CMK (cell line): ENCODE measurements at regions not wholly inside any gene's neighbourhood (a gene's known extent, or its start where the extent isn't known, plus 50 kb on each side); places are given as distances from the start of the nearest gene placed in this dataset.

Experiments
- DNase-seq: peaks from one replicate; pipeline ENCODE4 v3.0.0-alpha.2; 2010; ENCODE audit warnings: low read depth

GRCh38 chr5:167710444-167711073 is 580.9 kb upstream of the WWC1 start:
- no peak for DNase-seq

- DNase-seq: no peak
These were observed 578.4 kb upstream of the WWC1 start for GRCh38 chr5:167712986-167713585.

DNA sequence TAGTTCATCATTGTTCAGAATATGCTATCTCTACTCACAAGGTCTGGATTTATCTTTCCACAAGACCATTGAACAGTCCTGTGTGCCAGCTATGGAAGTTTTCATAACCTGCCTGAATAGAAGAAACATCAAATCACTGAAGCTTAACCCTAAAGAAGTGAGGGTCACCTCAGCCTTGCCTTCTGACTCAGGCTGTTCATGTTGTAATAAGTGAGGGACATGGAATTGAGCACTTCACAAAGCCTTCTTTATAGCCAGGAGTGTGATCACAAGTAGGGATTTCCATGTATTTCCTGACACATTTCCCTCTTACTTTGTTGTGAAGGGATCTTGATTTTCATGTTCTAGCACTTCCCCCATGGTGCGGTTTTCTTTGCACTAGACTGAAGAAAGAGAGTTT is 577.5 kb upstream of the WWC1 start:
- no peak for DNase-seq

- DNase-seq: no peak
These were observed 575.2 kb upstream of the WWC1 start for GRCh38 chr5:167716126-167716775.

DNA sequence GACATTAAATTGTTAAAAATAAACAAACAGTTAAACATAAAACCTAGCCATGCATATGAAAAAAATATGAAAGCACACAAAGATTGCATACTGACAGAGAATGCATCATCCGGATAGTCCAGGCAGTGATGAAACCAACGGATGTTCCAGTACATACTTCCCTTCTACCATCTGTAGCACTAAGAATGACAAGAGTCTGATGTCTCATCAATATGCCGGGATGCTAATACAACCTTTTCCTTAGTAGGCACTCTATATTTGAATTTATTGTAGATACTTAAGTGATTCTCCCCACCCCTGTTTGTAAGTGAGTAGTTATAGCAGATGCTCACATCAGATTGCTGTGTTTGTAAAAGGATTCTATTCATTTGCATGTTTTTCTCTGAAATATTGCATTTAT is 571.2 kb upstream of the WWC1 start:
- DNase-seq: no peak

DNA sequence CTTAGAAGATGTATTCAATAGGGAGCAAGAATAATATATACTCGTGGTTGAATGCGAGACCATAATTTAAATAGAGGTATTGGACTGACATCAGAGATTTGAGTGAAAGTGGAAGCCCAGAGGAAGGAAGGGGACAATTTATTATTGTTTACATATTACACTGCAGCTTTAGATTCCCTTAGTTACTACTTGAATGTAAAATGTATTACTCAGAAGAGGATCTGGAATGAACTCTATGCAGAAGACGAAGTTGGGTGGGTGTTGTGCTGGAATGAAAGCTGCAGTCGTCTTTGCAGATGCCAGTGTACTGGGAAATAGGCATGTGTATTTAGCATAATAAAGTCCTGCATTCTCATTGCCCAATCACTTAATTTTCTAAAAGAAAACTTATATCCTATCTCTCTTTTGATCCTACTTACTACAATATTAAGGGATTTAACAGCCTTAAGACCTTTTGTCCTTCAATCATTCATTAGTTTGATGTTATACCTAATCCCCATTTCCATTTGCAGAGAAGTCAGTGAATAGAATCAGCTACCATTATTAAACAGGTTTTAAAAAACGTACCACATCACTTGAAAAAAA is 570.7 kb upstream of the WWC1 start:
- DNase-seq: no peak

- no peak for DNase-seq
These were observed 569.5 kb upstream of the WWC1 start for GRCh38 chr5:167721926-167722440.

GRCh38 chr5:167723254-167723871 is 568.1 kb upstream of the WWC1 start:
- DNase-seq: peak; percentile 18

- no peak for DNase-seq
These were observed 566.2 kb upstream of the WWC1 start for GRCh38 chr5:167725264-167725663.

DNA sequence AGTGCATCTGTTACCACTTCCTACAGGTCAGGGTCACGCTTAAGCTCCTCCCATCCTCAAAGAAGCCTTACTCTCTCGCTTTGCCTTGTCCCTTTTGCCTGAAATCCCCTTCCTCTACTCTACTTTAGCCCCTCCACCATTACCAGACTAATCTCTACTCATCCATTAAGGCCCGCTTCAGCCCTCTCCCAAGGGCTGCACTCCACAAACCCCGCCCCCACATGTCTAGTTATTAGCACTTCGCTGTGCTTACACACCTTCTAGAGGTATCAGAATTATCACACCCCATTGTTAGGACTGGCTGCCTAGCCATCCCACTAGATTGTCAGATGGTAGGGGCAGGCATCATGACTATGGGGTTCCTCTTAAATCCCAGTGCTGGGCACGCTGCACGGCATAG is 565.7 kb upstream of the WWC1 start:
- no peak for DNase-seq

DNA sequence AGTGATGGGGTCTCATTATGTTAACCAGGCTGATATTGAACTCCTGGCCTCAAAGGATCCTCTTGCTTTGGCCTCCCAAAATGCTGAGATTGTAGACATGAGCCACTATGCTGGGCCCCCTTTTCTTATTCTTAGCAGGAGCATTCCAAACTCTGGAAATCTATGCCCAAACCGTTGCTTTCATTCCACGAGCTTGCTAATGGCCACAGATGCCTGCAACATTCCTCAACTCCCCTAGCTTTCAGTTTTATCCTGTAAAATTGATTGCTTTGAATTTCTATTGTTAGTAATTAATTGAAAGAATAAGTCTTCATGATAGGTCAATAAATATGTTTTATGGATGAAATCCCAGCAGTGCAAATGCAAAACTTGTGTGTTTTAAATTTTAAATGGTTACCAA is 564.8 kb upstream of the WWC1 start:
- no peak for DNase-seq

DNA sequence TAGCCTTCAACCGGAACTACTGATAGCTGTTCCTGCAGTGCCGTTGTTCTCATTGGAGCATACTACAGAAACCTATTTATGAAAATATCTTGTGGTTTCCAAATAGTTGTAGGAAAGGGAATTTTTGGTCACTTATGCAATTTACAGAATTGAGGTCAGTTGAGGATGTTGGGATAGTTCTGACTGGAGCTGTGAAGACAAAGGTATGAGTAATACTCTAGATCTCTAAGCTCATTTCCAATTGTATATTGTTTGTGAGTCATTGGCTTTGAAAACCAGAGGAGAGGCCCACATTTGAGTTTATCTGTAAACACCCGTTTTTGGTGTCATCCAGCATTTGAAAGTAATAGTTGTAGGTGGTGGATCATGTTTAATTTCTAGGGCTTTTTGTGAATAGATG is 561.3 kb upstream of the WWC1 start:
- no peak for DNase-seq

- DNase-seq: no peak
These were observed 560.8 kb upstream of the WWC1 start for GRCh38 chr5:167730656-167731055.

- DNase-seq: no peak
These were observed 559.5 kb upstream of the WWC1 start for GRCh38 chr5:167731951-167732350.

GRCh38 chr5:167732499-167732898 is 558.9 kb upstream of the WWC1 start:
- DNase-seq: no peak

DNA sequence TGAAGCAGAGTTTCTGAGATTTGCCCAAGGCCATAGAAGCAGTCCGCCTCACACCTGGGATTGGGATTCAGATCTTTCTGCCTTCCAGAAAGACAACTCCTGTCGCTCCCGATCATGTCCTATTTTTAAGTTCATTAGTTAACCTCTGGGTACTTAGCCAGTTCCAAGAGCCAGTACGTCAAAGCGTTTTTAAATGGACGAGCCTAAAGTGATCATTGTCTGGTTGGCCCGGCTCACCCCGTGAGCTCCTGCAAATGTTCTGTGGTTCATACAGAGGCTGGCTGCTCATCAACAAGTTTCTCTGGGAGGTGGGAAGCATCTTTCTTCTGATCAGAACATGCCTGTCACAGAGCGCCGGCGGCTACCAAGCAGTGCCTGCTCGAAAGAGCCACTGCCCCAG is 554.5 kb upstream of the WWC1 start:
- DNase-seq: no peak

- DNase-seq: no peak
These were observed 547.6 kb upstream of the WWC1 start for GRCh38 chr5:167743695-167744464.

GRCh38 chr5:167745868-167746267 is 545.6 kb upstream of the WWC1 start:
- no peak for DNase-seq

GRCh38 chr5:167750586-167750985 is 540.9 kb upstream of the WWC1 start:
- no peak for DNase-seq

DNA sequence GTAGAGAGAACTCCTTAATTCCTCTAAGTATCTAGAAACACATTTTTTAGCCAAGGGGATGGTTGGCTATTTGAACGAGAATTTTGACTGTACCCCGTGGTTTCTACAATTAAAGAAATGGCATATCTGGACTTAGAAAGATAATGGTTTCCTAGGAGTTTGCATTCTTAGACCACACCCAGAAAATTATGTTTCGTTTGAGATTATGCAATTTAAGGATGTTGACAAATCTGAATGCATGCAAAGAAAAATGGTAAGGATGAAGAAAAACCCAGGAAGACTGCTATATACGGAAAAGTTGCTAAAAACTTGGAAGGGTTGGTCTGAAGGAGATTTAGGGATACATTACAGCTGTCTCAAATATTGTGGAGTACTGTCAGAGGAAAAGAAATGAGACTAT is 538.5 kb upstream of the WWC1 start:
- DNase-seq: no peak

GRCh38 chr5:167753725-167754490 is 537.5 kb upstream of the WWC1 start:
- no peak for DNase-seq
